KBM-7 (cell line): ENCODE measurements at regions not wholly inside any gene's neighbourhood (a gene's known extent, or its start where the extent isn't known, plus 50 kb on each side); places are given as distances from the start of the nearest gene placed in this dataset.

ENCODE experiments used
- DNase-seq: peaks from one replicate; pipeline ENCODE4 v3.0.0-alpha.2; 2015
- in situ Hi-C: fragments of 300-500 bp; cut with MboI; formaldehyde crosslinking; loops from 2 replicates; pipeline ENCODE4 v1.14.3; 2020; ENCODE audit warnings: low sequenced_read_pairs, low pct_unique_long_range_greater_than_20kb, mixed read lengths

GRCh38 chr12:91944637-91945036, 201.0 kb downstream of the BTG1 start:
- DNase-seq, result no peak
- in situ Hi-C loops, result no loop called here

- DNase-seq, result no peak
- in situ Hi-C loops, result no loop called here
Observed at GRCh38 chr12:91940826-91941570, 204.6 kb downstream of the BTG1 start.

- DNase-seq, result no peak
- in situ Hi-C loops, result no loop called here
Observed at GRCh38 chr12:91940322-91940721, 205.3 kb downstream of the BTG1 start.

- in situ Hi-C loops, result no loop called here
- DNase-seq, result no peak
Observed at GRCh38 chr12:91937706-91938105, 207.9 kb downstream of the BTG1 start.

GRCh38 chr12:91937009-91937408, 208.6 kb downstream of the BTG1 start:
- in situ Hi-C loops, result no loop called here
- DNase-seq, result no peak

- in situ Hi-C loops, result no loop called here
Observed at GRCh38 chr12:91935296-91935695, 210.3 kb downstream of the BTG1 start.

GRCh38 chr12:91931111-91931510, 214.5 kb downstream of the BTG1 start:
- in situ Hi-C loops, result no loop called here
- no peak for DNase-seq

More at GRCh38 chr12:91935296-91935695, 210.3 kb downstream of the BTG1 start:
- DNase-seq, result no peak

- in situ Hi-C loops, result no loop called here
Observed at GRCh38 chr12:91928501-91928900, 217.1 kb downstream of the BTG1 start.

GRCh38 chr12:91926848-91927247, 218.8 kb downstream of the BTG1 start:
- no peak for DNase-seq
- in situ Hi-C loops, result no loop called here

More at GRCh38 chr12:91928501-91928900, 217.1 kb downstream of the BTG1 start:
- no peak for DNase-seq

GRCh38 chr12:91924827-91925226, 220.8 kb downstream of the BTG1 start:
- DNase-seq, result no peak
- in situ Hi-C loops, result no loop called here

GRCh38 chr12:91923864-91924263, 221.8 kb downstream of the BTG1 start:
- in situ Hi-C loops, result no loop called here
- no peak for DNase-seq

GRCh38 chr12:91922674-91923073, 223.0 kb downstream of the BTG1 start:
- in situ Hi-C loops, result no loop called here
- DNase-seq, result no peak

GRCh38 chr12:91922139-91922538, 223.5 kb downstream of the BTG1 start:
- in situ Hi-C loops, result no loop called here
- no peak for DNase-seq

GRCh38 chr12:91921555-91921954, 224.1 kb downstream of the BTG1 start:
- in situ Hi-C loops, result no loop called here
- no peak for DNase-seq

- in situ Hi-C loops, result no loop called here
- no peak for DNase-seq
Observed at GRCh38 chr12:91920741-91921140, 224.9 kb downstream of the BTG1 start.

- in situ Hi-C loops, result no loop called here
- DNase-seq, result no peak
Observed at GRCh38 chr12:91920276-91920675, 225.4 kb downstream of the BTG1 start.

GRCh38 chr12:91918431-91918830, 227.2 kb downstream of the BTG1 start:
- DNase-seq, result no peak
- in situ Hi-C loops, result no loop called here

GRCh38 chr12:91914701-91915100, 230.9 kb downstream of the BTG1 start:
- in situ Hi-C loops, result no loop called here
- no peak for DNase-seq

- no peak for DNase-seq
- in situ Hi-C loops, result no loop called here
Observed at GRCh38 chr12:91913651-91914050, 232.0 kb downstream of the BTG1 start.

GRCh38 chr12:91913124-91913523, 232.5 kb downstream of the BTG1 start:
- no peak for DNase-seq
- in situ Hi-C loops, result no loop called here

GRCh38 chr12:91912178-91912577, 233.5 kb downstream of the BTG1 start:
- in situ Hi-C loops, result no loop called here
- no peak for DNase-seq
